ENCODE measurements at regions not wholly inside any gene's neighbourhood (a gene's known extent, or its start where the extent isn't known, plus 50 kb on each side); places are given as distances from the start of the nearest gene placed in this dataset.

GRCh38 chr6:208364-208763 is 83.9 kb upstream of the DUSP22 start:
- H3K4me3 ChIP-seq (ENCODE audit: low read depth, low read length): no peak overlapping the region
- no peak for DNase-seq (ENCODE audit: low read depth)
- no peak for TF ChIP-seq CTCF (IDR thresholded peaks at IDR 0.05; ENCODE audit: control insufficient read depth, extremely low read depth, insufficient read depth)

GRCh38 chr6:208938-209337 is 83.3 kb upstream of the DUSP22 start:
- no peak overlapping the region for H3K4me3 ChIP-seq (ENCODE audit: low read depth, low read length)
- no peak for DNase-seq (ENCODE audit: low read depth)
- no peak for TF ChIP-seq CTCF (IDR thresholded peaks at IDR 0.05; ENCODE audit: control insufficient read depth, extremely low read depth, insufficient read depth)

GRCh38 chr6:209432-210103 is 82.7 kb upstream of the DUSP22 start:
- TF ChIP-seq CTCF (IDR thresholded peaks at IDR 0.05; ENCODE audit: control insufficient read depth, extremely low read depth, insufficient read depth): no peak
- H3K4me3 ChIP-seq (ENCODE audit: low read depth, low read length): no peak overlapping the region
- no peak for DNase-seq (ENCODE audit: low read depth)

- no peak for TF ChIP-seq CTCF (IDR thresholded peaks at IDR 0.05; ENCODE audit: control insufficient read depth, extremely low read depth, insufficient read depth)
- DNase-seq (ENCODE audit: low read depth): no peak
- H3K4me3 ChIP-seq (ENCODE audit: low read depth, low read length): no peak overlapping the region
Measured at GRCh38 chr6:210104-210456, 82.2 kb upstream of the DUSP22 start.

GRCh38 chr6:210778-211374 is 81.4 kb upstream of the DUSP22 start:
- DNase-seq (ENCODE audit: low read depth): no peak
- TF ChIP-seq CTCF (IDR thresholded peaks at IDR 0.05; ENCODE audit: control insufficient read depth, extremely low read depth, insufficient read depth): no peak
- no peak overlapping the region for H3K4me3 ChIP-seq (ENCODE audit: low read depth, low read length)

GRCh38 chr6:211871-212497 is 80.3 kb upstream of the DUSP22 start:
- no peak overlapping the region for H3K4me3 ChIP-seq (ENCODE audit: low read depth, low read length)
- DNase-seq (ENCODE audit: low read depth): no peak
- TF ChIP-seq CTCF (IDR thresholded peaks at IDR 0.05; ENCODE audit: control insufficient read depth, extremely low read depth, insufficient read depth): no peak

Measured in LNCaP clone FGC (cell line).